Upper lobe of right lung (tissue), 1 donor: ENCODE measurements at regions not wholly inside any gene's neighbourhood (a gene's known extent, or its start where the extent isn't known, plus 50 kb on each side); places are given as distances from the start of the nearest gene placed in this dataset.

ENCODE experiments used
- ATAC-seq: fragments of 200-7000 bp; cut with Tn5 transposase; one replicate; pipeline ENCODE4 v1.9.1; 2020; ENCODE audit warnings: mild to moderate bottlenecking, moderate library complexity
- DNase-seq: peaks from one replicate; pipeline ENCODE4 v3.0.0-alpha.2; 2020
- H3K27ac ChIP-seq: fragments of 200-600 bp; one replicate; pipeline ENCODE4 v1.8.0; 2022
- H3K27me3 ChIP-seq: fragments of 200-600 bp; one replicate; pipeline ENCODE4 v1.8.0; 2022; ENCODE audit warnings: mild to moderate bottlenecking
- H3K36me3 ChIP-seq: fragments of 200-600 bp; one replicate; pipeline ENCODE4 v1.8.0; 2022
- H3K4me1 ChIP-seq: fragments of 200-600 bp; one replicate; pipeline ENCODE4 v1.8.0; 2022
- H3K4me3 ChIP-seq: fragments of 200-600 bp; one replicate; pipeline ENCODE4 v1.8.0; 2022; ENCODE audit warnings: mild to moderate bottlenecking
- H3K9me3 ChIP-seq: fragments of 200-600 bp; one replicate; pipeline ENCODE4 v1.8.0; 2022
- CTCF ChIP-seq: fragments of 200-600 bp; IDR thresholded peaks from one replicate; pipeline ENCODE4 v1.8.0; 2022; ENCODE audit warnings: antibody characterized with exemption
- intact Hi-C: fragments of 100-400 bp; cut with DNase I; formaldehyde crosslinking; loops from one replicate; pipeline ENCODE4 v1.11.0; 2022
- donor health status: DM: no; HTN: yes; CAD: no; lungs with severe emphysema.

- ATAC-seq = peak; percentile 43
- DNase-seq = no peak
- Histone ChIP-seq H3K36me3 (no peaks in the 10 kb centered on the region), H3K4me3 (no peak overlapping the region), H3K9me3 (no peaks in the 10 kb centered on the region), H3K27me3 (no peaks in the 10 kb centered on the region), H3K27ac (no peak overlapping the region), H3K4me1 (peaks cover 7% of the 10 kb centered on the region)
- intact Hi-C loops = no loop called here
- TF ChIP-seq CTCF = no peak
Observed at GRCh38 chr3:193869221-193870201, 266.4 kb upstream of the HES1 start.

DNA sequence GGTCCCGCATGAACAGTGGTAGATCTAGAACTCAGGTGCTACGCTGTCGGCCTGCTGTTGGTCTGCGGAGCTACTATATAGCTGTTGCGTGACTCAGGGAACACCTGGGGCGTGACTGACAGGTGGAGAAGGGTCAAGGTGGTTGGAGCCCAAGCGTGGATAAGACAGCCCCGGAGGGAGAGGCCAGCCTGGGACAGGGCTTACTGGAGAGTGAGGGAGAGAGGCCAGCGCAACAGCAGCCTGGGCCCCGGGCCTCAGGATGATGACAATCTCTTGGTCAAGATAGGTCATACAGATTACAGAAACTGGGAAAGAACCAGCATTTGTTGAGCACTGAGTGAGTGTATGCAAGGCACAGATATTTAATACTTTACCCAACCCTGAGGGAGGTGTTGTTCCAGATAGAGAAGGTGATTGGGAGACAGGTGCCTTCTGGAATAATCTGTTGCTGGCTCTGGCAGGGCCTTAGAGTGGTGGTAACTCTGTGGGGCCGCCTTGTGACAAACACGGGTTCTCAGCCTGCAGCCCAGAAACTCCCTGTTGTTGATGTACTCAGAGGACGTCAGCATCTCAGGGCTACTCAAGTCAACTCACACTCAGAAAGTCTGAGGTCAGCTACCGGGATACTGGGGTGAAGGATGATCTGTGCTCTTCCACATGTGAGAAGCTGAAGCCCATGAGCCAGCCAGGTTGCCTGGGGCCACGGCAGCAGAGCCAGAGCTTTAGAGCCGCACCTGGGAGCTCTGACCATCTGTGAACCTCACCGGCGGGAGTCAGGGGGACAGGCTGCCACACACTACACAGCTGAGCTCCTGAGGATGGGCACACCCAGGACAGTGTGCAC lies 265.4 kb upstream of the HES1 start:
- TF ChIP-seq CTCF = no peak
- no peak overlapping the region for H3K4me3 ChIP-seq
- no peak for ATAC-seq
- no peaks in the 10 kb centered on the region for H3K27me3 ChIP-seq
- intact Hi-C loops = no loop called here
- peaks cover 6% of the 10 kb centered on the region for H3K4me1 ChIP-seq
- H3K36me3 ChIP-seq = no peaks in the 10 kb centered on the region
- H3K9me3 ChIP-seq = no peaks in the 10 kb centered on the region
- H3K27ac ChIP-seq = no peak overlapping the region
- DNase-seq = no peak

DNA sequence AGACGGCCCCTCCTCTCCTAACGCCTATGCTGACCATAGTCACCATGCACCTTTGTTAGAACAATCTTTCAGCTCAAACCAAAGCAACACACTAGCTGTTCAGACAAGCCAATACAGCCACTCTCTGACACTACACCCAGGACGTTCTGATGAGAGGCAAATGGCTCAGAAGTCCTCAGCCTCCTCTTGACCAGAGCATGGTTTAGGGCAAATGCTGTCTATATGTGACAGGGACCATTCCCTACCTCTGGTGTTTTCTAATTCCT lies 264.8 kb upstream of the HES1 start:
- TF ChIP-seq CTCF = no peak
- H3K4me3 ChIP-seq = no peak overlapping the region
- peaks cover under 1% of the 10 kb centered on the region for H3K4me1 ChIP-seq
- H3K27me3 ChIP-seq = no peaks in the 10 kb centered on the region
- H3K27ac ChIP-seq = no peak overlapping the region
- H3K36me3 ChIP-seq = no peaks in the 10 kb centered on the region
- no peaks in the 10 kb centered on the region for H3K9me3 ChIP-seq
- intact Hi-C loops = no loop called here
- no peak for ATAC-seq
- DNase-seq = no peak

DNA sequence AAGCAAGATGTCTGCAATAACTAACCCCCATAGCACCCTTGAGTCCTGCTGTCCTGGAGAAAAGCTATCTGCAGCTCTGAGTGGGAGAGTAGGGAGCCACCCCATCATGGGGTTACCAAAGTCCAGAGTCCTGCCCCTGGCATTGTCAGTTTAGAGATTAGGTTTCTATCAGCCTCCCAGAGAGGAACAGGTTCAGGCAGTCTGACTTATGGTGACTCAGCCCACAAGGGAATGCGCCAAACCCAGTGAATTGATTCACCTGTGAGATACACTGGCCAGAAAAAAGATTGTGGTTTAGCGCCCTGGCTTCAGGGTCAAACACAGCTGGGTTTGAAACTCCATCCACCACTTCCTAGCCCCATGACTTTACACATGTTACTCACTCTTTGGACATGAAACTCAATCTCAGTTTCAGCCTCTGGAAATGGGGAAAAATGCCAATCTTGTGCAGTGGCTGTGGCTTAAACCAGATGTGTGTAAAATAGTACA lies 263.6 kb upstream of the HES1 start:
- Histone ChIP-seq H3K4me3 (no peak overlapping the region), H3K27ac (no peak overlapping the region), H3K27me3 (no peaks in the 10 kb centered on the region), H3K9me3 (no peaks in the 10 kb centered on the region), H3K4me1 (no peaks in the 10 kb centered on the region), H3K36me3 (no peaks in the 10 kb centered on the region)
- no peak for TF ChIP-seq CTCF
- DNase-seq = no peak
- intact Hi-C loops = no loop called here
- ATAC-seq = peak; percentile 57

DNA sequence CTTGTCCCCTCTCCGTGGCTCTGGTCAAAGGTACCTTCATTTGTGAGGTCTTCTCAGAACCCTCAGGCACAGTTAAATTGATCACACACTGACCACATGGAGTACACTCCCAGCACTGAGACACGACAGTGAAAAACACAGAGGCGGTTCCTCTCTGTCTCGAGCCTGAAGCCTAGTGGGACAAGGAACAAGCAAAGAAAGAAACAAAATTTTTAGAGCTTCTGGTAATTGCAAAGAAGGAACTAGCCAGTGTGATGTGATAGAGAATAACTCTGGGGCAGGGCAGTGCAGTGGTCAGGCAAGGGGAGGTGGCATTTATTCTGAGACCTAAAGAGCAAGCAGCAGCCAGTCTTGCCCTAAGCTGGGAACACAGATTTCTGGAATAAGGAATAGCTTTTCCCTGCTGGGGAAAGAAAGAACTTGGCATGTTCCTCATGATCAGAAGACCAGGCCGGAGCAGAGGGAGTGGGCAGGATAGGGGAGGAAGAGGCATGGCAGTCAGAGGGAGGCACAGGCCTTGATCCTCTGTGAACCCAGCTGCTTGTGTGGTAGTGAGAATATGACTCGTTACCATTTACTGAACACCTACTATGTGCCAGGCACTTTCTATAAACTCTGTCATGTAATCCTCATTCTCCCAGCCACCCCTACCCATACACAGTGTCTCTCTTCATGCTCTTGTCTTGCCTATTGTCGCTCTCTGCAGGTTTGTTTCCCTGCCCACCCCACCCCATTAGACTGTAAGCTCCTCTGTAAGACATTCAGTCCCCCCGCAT lies 262.3 kb upstream of the HES1 start:
- Histone ChIP-seq H3K36me3 (no peaks in the 10 kb centered on the region), H3K9me3 (no peaks in the 10 kb centered on the region), H3K4me3 (no peak overlapping the region), H3K4me1 (no peaks in the 10 kb centered on the region), H3K27me3 (no peaks in the 10 kb centered on the region), H3K27ac (no peak overlapping the region)
- intact Hi-C loops = no loop called here
- TF ChIP-seq CTCF = no peak
- ATAC-seq (no peak), DNase-seq (no peak)
